HepG2 (cell line): ENCODE measurements at regions not wholly inside any gene's neighbourhood (a gene's known extent, or its start where the extent isn't known, plus 50 kb on each side); places are given as distances from the start of the nearest gene placed in this dataset.

Experiments used
- BRCA1 ChIP-seq: sonication (generic); formaldehyde crosslinking; IDR thresholded peaks from 2 replicates; pipeline ENCODE4 v1.4.0; 2020; ENCODE audit warnings: missing genetic modification reagents
- CBX5 ChIP-seq: sonication (generic); formaldehyde crosslinking; IDR thresholded peaks from 2 replicates; pipeline ENCODE4 v1.4.0; 2020; ENCODE audit warnings: missing genetic modification reagents, borderline replicate concordance
- ETV6 ChIP-seq: sonication (generic); formaldehyde crosslinking; conservative IDR thresholded peaks from 2 replicates; pipeline ENCODE4 v1.4.0; 2020; ENCODE audit warnings: missing genetic modification reagents
- RFXAP ChIP-seq: sonication (generic); formaldehyde crosslinking; IDR thresholded peaks from 2 replicates; pipeline ENCODE4 v1.4.0; 2020; ENCODE audit warnings: missing genetic modification reagents, borderline replicate concordance
- TARDBP ChIP-seq: sonication (generic); formaldehyde crosslinking; IDR thresholded peaks from 2 replicates; pipeline ENCODE4 v1.8.0; 2022; ENCODE audit warnings: mild to moderate bottlenecking, missing genetic modification reagents
- ZSCAN29 ChIP-seq: sonication (generic); formaldehyde crosslinking; conservative IDR thresholded peaks from 2 replicates; pipeline ENCODE4 v1.4.0; 2020; ENCODE audit warnings: mild to moderate bottlenecking, missing genetic modification reagents

DNA sequence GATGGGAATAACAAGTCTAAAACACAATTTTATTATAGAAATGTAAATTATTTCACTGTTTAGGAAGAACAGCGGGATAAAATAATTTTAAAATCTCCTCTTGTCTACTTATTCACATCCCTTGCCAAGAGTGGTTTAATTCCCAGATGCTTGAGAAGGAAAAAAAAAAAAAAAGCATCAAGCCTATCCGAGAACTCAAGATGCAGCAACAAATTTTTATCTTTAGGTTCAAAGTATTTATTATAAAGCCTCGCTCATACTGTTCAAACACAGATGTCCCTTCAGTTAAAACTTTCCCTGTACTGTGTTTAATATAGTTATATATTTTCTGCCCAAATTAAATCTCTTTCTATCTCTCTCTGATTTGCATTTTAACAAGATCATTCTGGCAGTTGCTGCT, 1615.8 kb downstream of the PLA2G4A start:
- TF ChIP-seq CBX5 (no peak), RFXAP (CRISPR knock-in tag) (no peak), TARDBP (no peak), ETV6 (no peak), BRCA1 (CRISPR knock-in tag) (no peak), ZSCAN29 (CRISPR knock-in tag) (no peak)
